Natural killer cell treated with Interleukin-12 subunit alpha and Interleukin-12 subunit beta and Interleukin-15 and Interleukin-18, amount 100 ng/mL, for 72 hours (primary cell): ENCODE measurements at regions not wholly inside any gene's neighbourhood (a gene's known extent, or its start where the extent isn't known, plus 50 kb on each side); places are given as distances from the start of the nearest gene placed in this dataset.

Experiments
- ATAC-seq, 2 donors: fragments of 150-1000 bp; cut with Tn5 transposase in 1 of 2; sonication (Bioruptor Pico), chemical (Tn5 transposase) in 1 of 2; 2 replicates each; pipeline ENCODE4 v1.10.0; 2021
- DNase-seq: peaks from one replicate; pipeline ENCODE4 v3.0.0; 2022; ENCODE audit warnings: low spot score
- H3K27ac Mint-ChIP-seq, 2 donors: 1 replicate in 1 of 2; 2 replicates in 1 of 2; pipeline ENCODE4 v1.8.0; 2022; ENCODE audit warnings: mixed read lengths in 2 of 2, mild to moderate bottlenecking in 1 of 2, moderate library complexity in 1 of 2
- H3K27me3 Mint-ChIP-seq, 2 donors: 1 replicate in 1 of 2; 2 replicates in 1 of 2; pipeline ENCODE4 v1.8.0; 2022; ENCODE audit warnings: mixed read lengths in 2 of 2
- H3K36me3 Mint-ChIP-seq: one replicate; pipeline ENCODE4 v1.8.0; 2022; ENCODE audit warnings: mixed read lengths
- H3K4me1 Mint-ChIP-seq, 2 donors: 1 replicate in 1 of 2; 2 replicates in 1 of 2; pipeline ENCODE4 v1.8.0; 2022; ENCODE audit warnings: low read depth in 2 of 2, mixed read lengths in 2 of 2, mild to moderate bottlenecking in 1 of 2
- H3K4me3 Mint-ChIP-seq: one replicate; pipeline ENCODE4 v1.8.0; 2022; ENCODE audit warnings: mixed read lengths
- H3K9me3 Mint-ChIP-seq: 2 replicates; pipeline ENCODE4 v1.8.0; 2022; ENCODE audit warnings: mixed read lengths

- Mint-ChIP-seq H3K4me3 (no peak overlapping the region), H3K36me3 (no peaks in the 10 kb centered on the region)
These were observed 107.4 kb upstream of the TENT5A start for GRCh38 chr6:81859884-81860283.

GRCh38 chr6:81857812-81858211 lies 105.3 kb upstream of the TENT5A start:
- no peak overlapping the region for H3K4me3 Mint-ChIP-seq
- H3K36me3 Mint-ChIP-seq, result no peaks in the 10 kb centered on the region
- ATAC-seq, result no peak
- no peak for DNase-seq
- no peak overlapping the region for H3K27ac Mint-ChIP-seq
- H3K9me3 Mint-ChIP-seq, result peaks cover 3% of the 10 kb centered on the region
- peaks cover 0 to 8% of the 10 kb centered on the region in 2 donors for H3K27me3 Mint-ChIP-seq
- H3K4me1 Mint-ChIP-seq, result no peaks in the 10 kb centered on the region

More at GRCh38 chr6:81859884-81860283, 107.4 kb upstream of the TENT5A start:
- no peak overlapping the region for H3K27ac Mint-ChIP-seq
- peaks cover 3% of the 10 kb centered on the region for H3K9me3 Mint-ChIP-seq
- no peak for ATAC-seq
- peaks cover 0 to 8% of the 10 kb centered on the region in 2 donors for H3K27me3 Mint-ChIP-seq
- DNase-seq, result no peak
- H3K4me1 Mint-ChIP-seq, result no peaks in the 10 kb centered on the region

GRCh38 chr6:81856872-81857271 lies 104.4 kb upstream of the TENT5A start:
- H3K27ac Mint-ChIP-seq, result no peak overlapping the region
- peaks cover 3% of the 10 kb centered on the region for H3K9me3 Mint-ChIP-seq
- H3K36me3 Mint-ChIP-seq, result no peaks in the 10 kb centered on the region
- DNase-seq (no peak), ATAC-seq (no peak)
- peaks cover 0 to 8% of the 10 kb centered on the region in 2 donors for H3K27me3 Mint-ChIP-seq
- H3K4me3 Mint-ChIP-seq, result no peak overlapping the region
- H3K4me1 Mint-ChIP-seq, result no peaks in the 10 kb centered on the region

GRCh38 chr6:81854474-81854873 lies 102.0 kb upstream of the TENT5A start:
- Mint-ChIP-seq H3K27ac (no peak overlapping the region), H3K4me3 (no peak overlapping the region), H3K36me3 (no peaks in the 10 kb centered on the region), H3K9me3 (peaks cover 6% of the 10 kb centered on the region), H3K27me3 (peaks cover 0 to 8% of the 10 kb centered on the region in 2 donors), H3K4me1 (no peaks in the 10 kb centered on the region)
- ATAC-seq, result no peak
- no peak for DNase-seq

- H3K27ac Mint-ChIP-seq, result no peak overlapping the region
- H3K27me3 Mint-ChIP-seq, result peaks cover 0 to 8% of the 10 kb centered on the region in 2 donors
- no peak for ATAC-seq
These were observed 101.5 kb upstream of the TENT5A start for GRCh38 chr6:81853975-81854374.

GRCh38 chr6:81849248-81849647 lies 96.8 kb upstream of the TENT5A start:
- peaks cover 0 to 2% of the 10 kb centered on the region in 2 donors for H3K4me1 Mint-ChIP-seq
- H3K9me3 Mint-ChIP-seq, result peaks cover 11% of the 10 kb centered on the region
- H3K36me3 Mint-ChIP-seq, result no peaks in the 10 kb centered on the region
- no peak overlapping the region for H3K4me3 Mint-ChIP-seq
- H3K27ac Mint-ChIP-seq, result no peak overlapping the region
- H3K27me3 Mint-ChIP-seq, result no peaks in the 10 kb centered on the region
- ATAC-seq, result no peak
- DNase-seq, result no peak

More at GRCh38 chr6:81853975-81854374, 101.5 kb upstream of the TENT5A start:
- H3K4me3 Mint-ChIP-seq, result no peak overlapping the region
- no peaks in the 10 kb centered on the region for H3K36me3 Mint-ChIP-seq
- H3K4me1 Mint-ChIP-seq, result no peaks in the 10 kb centered on the region
- peaks cover 9% of the 10 kb centered on the region for H3K9me3 Mint-ChIP-seq
- no peak for DNase-seq

GRCh38 chr6:81847866-81848265 lies 95.4 kb upstream of the TENT5A start:
- no peak for DNase-seq
- Mint-ChIP-seq H3K9me3 (peaks cover 11% of the 10 kb centered on the region), H3K4me1 (peaks cover 0 to 2% of the 10 kb centered on the region in 2 donors), H3K36me3 (no peaks in the 10 kb centered on the region), H3K27me3 (no peaks in the 10 kb centered on the region), H3K27ac (no peak overlapping the region), H3K4me3 (no peak overlapping the region)
- no peak for ATAC-seq

GRCh38 chr6:81844686-81845085 lies 92.2 kb upstream of the TENT5A start:
- Mint-ChIP-seq H3K27ac (no peak overlapping the region), H3K4me1 (peaks cover 0 to 2% of the 10 kb centered on the region in 2 donors), H3K36me3 (no peaks in the 10 kb centered on the region), H3K9me3 (peaks cover 8% of the 10 kb centered on the region), H3K27me3 (no peaks in the 10 kb centered on the region), H3K4me3 (no peak overlapping the region)
- DNase-seq (no peak), ATAC-seq (no peak)

GRCh38 chr6:81843302-81843701 lies 90.8 kb upstream of the TENT5A start:
- no peak overlapping the region for H3K4me3 Mint-ChIP-seq

GRCh38 chr6:81842254-81842653 lies 89.8 kb upstream of the TENT5A start:
- H3K4me3 Mint-ChIP-seq, result no peak overlapping the region
- no peak for ATAC-seq
- no peaks in the 10 kb centered on the region for H3K36me3 Mint-ChIP-seq
- no peaks in the 10 kb centered on the region for H3K27me3 Mint-ChIP-seq
- H3K27ac Mint-ChIP-seq, result no peak overlapping the region
- H3K4me1 Mint-ChIP-seq, result peaks cover 0 to 2% of the 10 kb centered on the region in 2 donors
- H3K9me3 Mint-ChIP-seq, result peaks cover 2% of the 10 kb centered on the region
- DNase-seq, result no peak

More at GRCh38 chr6:81843302-81843701, 90.8 kb upstream of the TENT5A start:
- Mint-ChIP-seq H3K9me3 (peaks cover 5% of the 10 kb centered on the region), H3K36me3 (no peaks in the 10 kb centered on the region), H3K27ac (no peak overlapping the region), H3K4me1 (peaks cover 0 to 2% of the 10 kb centered on the region in 2 donors), H3K27me3 (no peaks in the 10 kb centered on the region)
- ATAC-seq (no peak), DNase-seq (no peak)

GRCh38 chr6:81838724-81839426 lies 86.4 kb upstream of the TENT5A start:
- H3K27me3 Mint-ChIP-seq, result no peaks in the 10 kb centered on the region
- no peaks in the 10 kb centered on the region for H3K36me3 Mint-ChIP-seq
- no peak overlapping the region for H3K27ac Mint-ChIP-seq
- ATAC-seq, result no peak
- H3K4me3 Mint-ChIP-seq, result no peak overlapping the region
- no peaks in the 10 kb centered on the region for H3K4me1 Mint-ChIP-seq
- H3K9me3 Mint-ChIP-seq, result peaks cover 14% of the 10 kb centered on the region
- DNase-seq, result no peak

- ATAC-seq (no peak), DNase-seq (no peak)
- no peak overlapping the region for H3K4me3 Mint-ChIP-seq
- H3K27ac Mint-ChIP-seq, result no peak overlapping the region
- no peaks in the 10 kb centered on the region for H3K27me3 Mint-ChIP-seq
- H3K36me3 Mint-ChIP-seq, result no peaks in the 10 kb centered on the region
- peaks cover 14% of the 10 kb centered on the region for H3K9me3 Mint-ChIP-seq
- no peaks in the 10 kb centered on the region for H3K4me1 Mint-ChIP-seq
These were observed 85.5 kb upstream of the TENT5A start for GRCh38 chr6:81838031-81838430.

- Mint-ChIP-seq H3K36me3 (no peaks in the 10 kb centered on the region), H3K27me3 (no peaks in the 10 kb centered on the region), H3K4me1 (no peaks in the 10 kb centered on the region), H3K9me3 (peaks cover 14% of the 10 kb centered on the region), H3K27ac (no peak overlapping the region), H3K4me3 (no peak overlapping the region)
- ATAC-seq, result no peak
- no peak for DNase-seq
These were observed 81.7 kb upstream of the TENT5A start for GRCh38 chr6:81834141-81834681.

- Mint-ChIP-seq H3K27ac (no peak overlapping the region), H3K9me3 (peaks cover 13% of the 10 kb centered on the region), H3K36me3 (no peaks in the 10 kb centered on the region), H3K4me1 (no peaks in the 10 kb centered on the region), H3K27me3 (no peaks in the 10 kb centered on the region), H3K4me3 (no peak overlapping the region)
- ATAC-seq, result no peak
- no peak for DNase-seq
These were observed 79.8 kb upstream of the TENT5A start for GRCh38 chr6:81832304-81832703.
